ENCODE measurements at regions not wholly inside any gene's neighbourhood (a gene's known extent, or its start where the extent isn't known, plus 50 kb on each side); places are given as distances from the start of the nearest gene placed in this dataset.
"Not testable (repeated sequence)": the region's sequence is repeated elsewhere in the genome, so short reads cannot be mapped to it uniquely, and the experiment has no call there.

- in situ Hi-C loops (cut with HindIII; ENCODE audit: low sequenced_read_pairs): no loop called here
Measured at GRCh38 chr3:101946906-101947305, 97.6 kb downstream of the NFKBIZ start.

GRCh38 chr3:101950510-101950909 is 101.2 kb downstream of the NFKBIZ start:
- in situ Hi-C loops (cut with HindIII; ENCODE audit: low sequenced_read_pairs): no loop called here

GRCh38 chr3:101950985-101951733 is 101.8 kb downstream of the NFKBIZ start:
- in situ Hi-C loops (cut with HindIII; ENCODE audit: low sequenced_read_pairs): no loop called here

- in situ Hi-C loops (cut with HindIII; ENCODE audit: low sequenced_read_pairs): no loop called here
Measured at GRCh38 chr3:101954361-101954760, 105.0 kb downstream of the NFKBIZ start.

- in situ Hi-C loops (cut with HindIII; ENCODE audit: low sequenced_read_pairs): no loop called here
Measured at GRCh38 chr3:101954936-101955335, 105.6 kb downstream of the NFKBIZ start.

GRCh38 chr3:101962055-101962454 is 112.7 kb downstream of the NFKBIZ start:
- in situ Hi-C loops (cut with HindIII; ENCODE audit: low sequenced_read_pairs): no loop called here

- in situ Hi-C loops (cut with HindIII; ENCODE audit: low sequenced_read_pairs): no loop called here
Measured at GRCh38 chr3:101963902-101964362, 114.6 kb downstream of the NFKBIZ start.

GRCh38 chr3:101964861-101965260 is 115.5 kb downstream of the NFKBIZ start:
- in situ Hi-C loops (cut with HindIII; ENCODE audit: low sequenced_read_pairs): no loop called here

GRCh38 chr3:101966226-101966625 is 116.9 kb downstream of the NFKBIZ start:
- in situ Hi-C loops (cut with HindIII; ENCODE audit: low sequenced_read_pairs): no loop called here

GRCh38 chr3:101970212-101970611 is 120.9 kb downstream of the NFKBIZ start:
- in situ Hi-C loops (cut with HindIII; ENCODE audit: low sequenced_read_pairs): no loop called here

GRCh38 chr3:101970905-101971304 is 121.6 kb downstream of the NFKBIZ start:
- in situ Hi-C loops (cut with HindIII; ENCODE audit: low sequenced_read_pairs): no loop called here

GRCh38 chr3:101972430-101973162 is 123.3 kb downstream of the NFKBIZ start:
- in situ Hi-C loops (cut with HindIII; ENCODE audit: low sequenced_read_pairs): no loop called here

- in situ Hi-C loops (cut with HindIII; ENCODE audit: low sequenced_read_pairs): no loop called here
Measured at GRCh38 chr3:101973163-101973505, 123.8 kb downstream of the NFKBIZ start.

GRCh38 chr3:101975415-101975814 is 126.1 kb downstream of the NFKBIZ start:
- in situ Hi-C loops (cut with HindIII; ENCODE audit: low sequenced_read_pairs): not testable (repeated sequence)

GRCh38 chr3:101976473-101976872 is 127.2 kb downstream of the NFKBIZ start:
- in situ Hi-C loops (cut with HindIII; ENCODE audit: low sequenced_read_pairs): no loop called here

GRCh38 chr3:101978348-101978747 is 129.0 kb downstream of the NFKBIZ start:
- in situ Hi-C loops (cut with HindIII; ENCODE audit: low sequenced_read_pairs): no loop called here

- in situ Hi-C loops (cut with HindIII; ENCODE audit: low sequenced_read_pairs): no loop called here
Measured at GRCh38 chr3:101979033-101979432, 129.7 kb downstream of the NFKBIZ start.

- in situ Hi-C loops (cut with HindIII; ENCODE audit: low sequenced_read_pairs): no loop called here
Measured at GRCh38 chr3:101984356-101984755, 135.0 kb downstream of the NFKBIZ start.

GRCh38 chr3:101988596-101988995 is 139.3 kb downstream of the NFKBIZ start:
- in situ Hi-C loops (cut with HindIII; ENCODE audit: low sequenced_read_pairs): no loop called here

- in situ Hi-C loops (cut with HindIII; ENCODE audit: low sequenced_read_pairs): no loop called here
Measured at GRCh38 chr3:101989578-101990200, 140.4 kb downstream of the NFKBIZ start.

- in situ Hi-C loops (cut with HindIII; ENCODE audit: low sequenced_read_pairs): no loop called here
Measured at GRCh38 chr3:101992863-101993262, 143.5 kb downstream of the NFKBIZ start.

- in situ Hi-C loops (cut with HindIII; ENCODE audit: low sequenced_read_pairs): no loop called here
Measured at GRCh38 chr3:101994386-101994785, 145.1 kb downstream of the NFKBIZ start.

Data from endothelial cell of hepatic sinusoid (primary cell).